Endodermal cell (in vitro differentiated cells): ENCODE measurements at regions not wholly inside any gene's neighbourhood (a gene's known extent, or its start where the extent isn't known, plus 50 kb on each side); places are given as distances from the start of the nearest gene placed in this dataset.
A peak's percentile ranks its signal among the peaks of the same experiment; 100 is the strongest.

Experiments
- DNase-seq: peaks from one replicate; pipeline ENCODE4 v3.0.0-alpha.2; 2017
- H3K27ac ChIP-seq: 2 replicates; pipeline ENCODE4 v1.5.1; 2013; ENCODE audit warnings: mild to moderate bottlenecking, low read depth, low read length, moderate library complexity
- H3K27me3 ChIP-seq: 2 replicates; pipeline ENCODE4 v1.6.1; 2013; ENCODE audit warnings: mild to moderate bottlenecking, low read length, moderate library complexity; ENCODE audit not compliant: insufficient read depth, control insufficient read depth, poor library complexity, severe bottlenecking
- H3K36me3 ChIP-seq: 2 replicates; pipeline ENCODE4 v1.7.0; 2013; ENCODE audit warnings: mild to moderate bottlenecking, low read length, moderate library complexity; ENCODE audit not compliant: control insufficient read depth, insufficient read depth
- H3K4me1 ChIP-seq: one replicate; pipeline ENCODE4 v1.7.0; 2013; ENCODE audit warnings: low read length; ENCODE audit not compliant: control insufficient read depth, insufficient read depth
- H3K4me3 ChIP-seq: 2 replicates; pipeline ENCODE4 v1.5.1; 2013; ENCODE audit warnings: mild to moderate bottlenecking, low read length, moderate library complexity
- H3K9ac ChIP-seq: 2 replicates; pipeline ENCODE4 v1.6.1; 2013; ENCODE audit warnings: mild to moderate bottlenecking, low read length, moderate library complexity; ENCODE audit not compliant: poor library complexity, severe bottlenecking; ENCODE audit errors: extremely low read depth
- H3K9me3 ChIP-seq: 2 replicates; pipeline ENCODE4 v1.6.1; 2013; ENCODE audit warnings: mild to moderate bottlenecking, low read length, moderate library complexity; ENCODE audit not compliant: control insufficient read depth
- H3K27ac Mint-ChIP-seq: 2 replicates; pipeline ENCODE4 v1.8.0; 2020; ENCODE audit warnings: mixed read lengths
- H3K27me3 Mint-ChIP-seq: 2 replicates; pipeline ENCODE4 v1.8.0; 2021; ENCODE audit warnings: mild to moderate bottlenecking, mixed read lengths; ENCODE audit not compliant: insufficient read depth
- H3K36me3 Mint-ChIP-seq: 2 replicates; pipeline ENCODE4 v1.8.0; 2020; ENCODE audit warnings: low read depth, mixed read lengths
- H3K4me1 Mint-ChIP-seq: 2 replicates; pipeline ENCODE4 v1.8.0; 2020; ENCODE audit warnings: mixed read lengths
- H3K4me3 Mint-ChIP-seq: 2 replicates; pipeline ENCODE4 v1.8.0; 2020; ENCODE audit warnings: mild to moderate bottlenecking, moderate library complexity, mixed read lengths
- H3K9me3 Mint-ChIP-seq: 2 replicates; pipeline ENCODE4 v1.8.0; 2020; ENCODE audit warnings: mild to moderate bottlenecking, mixed read lengths
- WGBS, 2 experiments: methylation state at CpG; one replicate each; pipeline versions ENCODE4 v1.1.5 to v1.1.7; 2013; ENCODE audit warnings: missing lambda C conversion rate in 2 of 2, mixed read lengths in 1 of 2; ENCODE audit not compliant: insufficient coverage in 1 of 2, insufficient read length in 1 of 2; 5-methylcytosine and 5-hydroxymethylcytosine counted together
- TF ChIP-seq, protein P1 (sequence below): fragments of 200-600 bp; sonication (generic); conservative IDR thresholded peaks from 2 replicates; pipeline ENCODE4 v1.5.0; 2021; ENCODE audit warnings: antibody characterized with exemption, mild to moderate bottlenecking

DNA sequence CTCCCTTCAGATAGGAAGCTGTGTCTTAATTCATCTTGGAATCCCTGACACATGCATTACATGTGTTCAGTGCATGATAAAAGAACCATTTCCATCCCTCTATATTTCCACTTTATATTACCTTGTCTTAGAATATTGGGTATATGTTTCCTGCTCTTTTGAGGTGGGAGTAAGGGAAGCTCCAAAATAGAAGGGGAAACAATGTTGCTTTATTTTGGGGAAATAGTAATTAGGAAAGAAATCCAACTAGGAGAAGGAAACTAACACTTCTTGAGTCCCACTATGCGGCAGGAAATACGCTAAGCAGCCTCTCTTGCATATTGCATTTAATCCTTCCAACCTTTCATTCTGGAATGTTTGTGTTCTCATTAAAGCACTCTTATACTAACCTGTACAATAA is 89.4 kb upstream of the VAV3 start:
- no peak overlapping the region for H3K9ac ChIP-seq
- no peaks in the 10 kb centered on the region for H3K27me3 ChIP-seq
- H3K36me3 Mint-ChIP-seq = no peaks in the 10 kb centered on the region
- H3K9me3 ChIP-seq = no peaks in the 10 kb centered on the region
- H3K27me3 Mint-ChIP-seq = no peaks in the 10 kb centered on the region
- no peak for DNase-seq
- 97% methylated on average over 2 of the region's 2 CpGs; no CpG with 5 or more reads in 1 of the 2 experiments for WGBS, 2 experiments
- peaks cover 26% of the 10 kb centered on the region for H3K4me1 ChIP-seq
- H3K4me3 Mint-ChIP-seq = no peak overlapping the region
- H3K4me1 Mint-ChIP-seq = peaks cover 27% of the 10 kb centered on the region
- no peak overlapping the region for H3K27ac ChIP-seq
- peaks cover 2% of the 10 kb centered on the region for H3K9me3 Mint-ChIP-seq
- TF ChIP-seq, protein P1, sequence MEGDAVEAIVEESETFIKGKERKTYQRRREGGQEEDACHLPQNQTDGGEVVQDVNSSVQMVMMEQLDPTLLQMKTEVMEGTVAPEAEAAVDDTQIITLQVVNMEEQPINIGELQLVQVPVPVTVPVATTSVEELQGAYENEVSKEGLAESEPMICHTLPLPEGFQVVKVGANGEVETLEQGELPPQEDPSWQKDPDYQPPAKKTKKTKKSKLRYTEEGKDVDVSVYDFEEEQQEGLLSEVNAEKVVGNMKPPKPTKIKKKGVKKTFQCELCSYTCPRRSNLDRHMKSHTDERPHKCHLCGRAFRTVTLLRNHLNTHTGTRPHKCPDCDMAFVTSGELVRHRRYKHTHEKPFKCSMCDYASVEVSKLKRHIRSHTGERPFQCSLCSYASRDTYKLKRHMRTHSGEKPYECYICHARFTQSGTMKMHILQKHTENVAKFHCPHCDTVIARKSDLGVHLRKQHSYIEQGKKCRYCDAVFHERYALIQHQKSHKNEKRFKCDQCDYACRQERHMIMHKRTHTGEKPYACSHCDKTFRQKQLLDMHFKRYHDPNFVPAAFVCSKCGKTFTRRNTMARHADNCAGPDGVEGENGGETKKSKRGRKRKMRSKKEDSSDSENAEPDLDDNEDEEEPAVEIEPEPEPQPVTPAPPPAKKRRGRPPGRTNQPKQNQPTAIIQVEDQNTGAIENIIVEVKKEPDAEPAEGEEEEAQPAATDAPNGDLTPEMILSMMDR = no peak
- no peak overlapping the region for H3K27ac Mint-ChIP-seq
- no peaks in the 10 kb centered on the region for H3K36me3 ChIP-seq
- H3K4me3 ChIP-seq = no peak overlapping the region

- Histone ChIP-seq H3K4me1 (peaks cover 26% of the 10 kb centered on the region), H3K27me3 (no peaks in the 10 kb centered on the region), H3K4me3 (no peak overlapping the region), H3K36me3 (no peaks in the 10 kb centered on the region), H3K9ac (no peak overlapping the region), H3K27ac (no peak overlapping the region), H3K9me3 (peaks cover 7% of the 10 kb centered on the region)
- Mint-ChIP-seq H3K4me3 (no peak overlapping the region), H3K9me3 (peaks cover 10% of the 10 kb centered on the region), H3K27ac (no peak overlapping the region), H3K36me3 (no peaks in the 10 kb centered on the region), H3K27me3 (no peaks in the 10 kb centered on the region), H3K4me1 (peaks cover 26% of the 10 kb centered on the region)
- DNase-seq = no peak
- 80 to 89% methylated on average over 4 of the region's 4 CpGs for WGBS, 2 experiments
- TF ChIP-seq, protein P1 = no peak
Observed at GRCh38 chr1:108053270-108054013, 88.5 kb upstream of the VAV3 start.

- TF ChIP-seq, protein P1 = no peak
- H3K36me3 ChIP-seq = no peaks in the 10 kb centered on the region
- H3K4me3 ChIP-seq = peak overlapping the region; percentile 21
- no peaks in the 10 kb centered on the region for H3K27me3 ChIP-seq
- 56 to 58% methylated on average over 5 to 8 of the region's 8 CpGs for WGBS, 2 experiments
- no peak overlapping the region for H3K9ac ChIP-seq
- Mint-ChIP-seq H3K4me3 (no peak overlapping the region), H3K27ac (no peak overlapping the region), H3K4me1 (peaks cover 9% of the 10 kb centered on the region), H3K36me3 (no peaks in the 10 kb centered on the region), H3K27me3 (no peaks in the 10 kb centered on the region), H3K9me3 (peaks cover 15% of the 10 kb centered on the region)
- H3K27ac ChIP-seq = peak overlapping the region; percentile 62
- no peak for DNase-seq
- H3K4me1 ChIP-seq = peaks cover 17% of the 10 kb centered on the region
- peaks cover 8% of the 10 kb centered on the region for H3K9me3 ChIP-seq
Observed at GRCh38 chr1:108051631-108052377, 86.8 kb upstream of the VAV3 start.
